SK-N-SH treated with all-trans-retinoic acid at 6 μM for 48 hours (cell line): ENCODE measurements at regions not wholly inside any gene's neighbourhood (a gene's known extent, or its start where the extent isn't known, plus 50 kb on each side); places are given as distances from the start of the nearest gene placed in this dataset.
"Not testable (repeated sequence)": the region's sequence is repeated elsewhere in the genome, so short reads cannot be mapped to it uniquely, and the experiment has no call there.

Experiments
- TOX ChIP-seq: fragments of 250-450 bp; sonication (Bioruptor Pico); IDR thresholded peaks from 2 replicates; pipeline ENCODE4 v1.8.0; 2021; ENCODE audit warnings: mild to moderate bottlenecking, moderate library complexity, borderline replicate concordance
- ZFP30 ChIP-seq: fragments of 450-650 bp; formaldehyde crosslinking; IDR thresholded peaks from 2 replicates; pipeline ENCODE4 v1.5.0; 2022; ENCODE audit warnings: mild to moderate bottlenecking, moderate library complexity
- TF ChIP-seq, protein P1 (sequence below): fragments of 250-450 bp; sonication (Bioruptor Pico); IDR thresholded peaks from 2 replicates; pipeline ENCODE4 v1.5.1; 2021; ENCODE audit warnings: mild to moderate bottlenecking, moderate library complexity
- TF ChIP-seq, protein P2 (sequence below): fragments of 250-450 bp; sonication (Bioruptor Pico); IDR thresholded peaks from 2 replicates; pipeline ENCODE4 v1.5.0; 2020; ENCODE audit warnings: mild to moderate bottlenecking, moderate library complexity
- TF ChIP-seq, protein P3 (sequence below): fragments of 250-450 bp; sonication (Bioruptor Pico); IDR thresholded peaks from 2 replicates; pipeline ENCODE4 v1.5.1; 2020; ENCODE audit warnings: low read depth, mild to moderate bottlenecking, moderate library complexity
- TF ChIP-seq, protein P4 (sequence below): fragments of 250-450 bp; sonication (Bioruptor Pico); IDR thresholded peaks from 2 replicates; pipeline ENCODE4 v1.8.0; 2020; ENCODE audit warnings: mild to moderate bottlenecking, moderate library complexity, borderline replicate concordance

DNA sequence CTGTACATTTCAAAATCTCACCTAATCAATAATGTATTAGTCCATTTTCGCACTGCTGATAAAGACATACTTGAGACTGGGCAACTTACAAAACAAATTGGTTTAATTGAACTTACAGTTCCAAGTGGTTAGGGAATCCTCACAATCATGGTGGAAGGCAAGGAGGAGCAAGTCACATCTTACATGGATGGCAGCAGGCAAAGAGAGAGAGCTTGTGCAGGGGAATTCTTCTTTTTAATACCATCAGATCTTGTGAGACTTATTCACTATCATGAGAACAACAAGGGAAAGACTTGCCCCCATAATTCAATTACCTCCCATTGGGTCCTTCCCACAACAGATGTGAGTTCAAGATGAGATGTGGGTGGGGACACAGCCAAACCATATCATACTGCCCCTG lies 126.4 kb downstream of the TPR start:
- TF ChIP-seq, protein P1, sequence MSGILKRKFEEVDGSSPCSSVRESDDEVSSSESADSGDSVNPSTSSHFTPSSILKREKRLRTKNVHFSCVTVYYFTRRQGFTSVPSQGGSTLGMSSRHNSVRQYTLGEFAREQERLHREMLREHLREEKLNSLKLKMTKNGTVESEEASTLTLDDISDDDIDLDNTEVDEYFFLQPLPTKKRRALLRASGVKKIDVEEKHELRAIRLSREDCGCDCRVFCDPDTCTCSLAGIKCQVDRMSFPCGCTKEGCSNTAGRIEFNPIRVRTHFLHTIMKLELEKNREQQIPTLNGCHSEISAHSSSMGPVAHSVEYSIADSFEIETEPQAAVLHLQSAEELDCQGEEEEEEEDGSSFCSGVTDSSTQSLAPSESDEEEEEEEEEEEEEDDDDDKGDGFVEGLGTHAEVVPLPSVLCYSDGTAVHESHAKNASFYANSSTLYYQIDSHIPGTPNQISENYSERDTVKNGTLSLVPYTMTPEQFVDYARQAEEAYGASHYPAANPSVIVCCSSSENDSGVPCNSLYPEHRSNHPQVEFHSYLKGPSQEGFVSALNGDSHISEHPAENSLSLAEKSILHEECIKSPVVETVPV (CRISPR knock-in tag): not testable (repeated sequence)
- not testable (repeated sequence) for TF ChIP-seq ZFP30, TOX (CRISPR knock-in tag)
- TF ChIP-seq, protein P2, sequence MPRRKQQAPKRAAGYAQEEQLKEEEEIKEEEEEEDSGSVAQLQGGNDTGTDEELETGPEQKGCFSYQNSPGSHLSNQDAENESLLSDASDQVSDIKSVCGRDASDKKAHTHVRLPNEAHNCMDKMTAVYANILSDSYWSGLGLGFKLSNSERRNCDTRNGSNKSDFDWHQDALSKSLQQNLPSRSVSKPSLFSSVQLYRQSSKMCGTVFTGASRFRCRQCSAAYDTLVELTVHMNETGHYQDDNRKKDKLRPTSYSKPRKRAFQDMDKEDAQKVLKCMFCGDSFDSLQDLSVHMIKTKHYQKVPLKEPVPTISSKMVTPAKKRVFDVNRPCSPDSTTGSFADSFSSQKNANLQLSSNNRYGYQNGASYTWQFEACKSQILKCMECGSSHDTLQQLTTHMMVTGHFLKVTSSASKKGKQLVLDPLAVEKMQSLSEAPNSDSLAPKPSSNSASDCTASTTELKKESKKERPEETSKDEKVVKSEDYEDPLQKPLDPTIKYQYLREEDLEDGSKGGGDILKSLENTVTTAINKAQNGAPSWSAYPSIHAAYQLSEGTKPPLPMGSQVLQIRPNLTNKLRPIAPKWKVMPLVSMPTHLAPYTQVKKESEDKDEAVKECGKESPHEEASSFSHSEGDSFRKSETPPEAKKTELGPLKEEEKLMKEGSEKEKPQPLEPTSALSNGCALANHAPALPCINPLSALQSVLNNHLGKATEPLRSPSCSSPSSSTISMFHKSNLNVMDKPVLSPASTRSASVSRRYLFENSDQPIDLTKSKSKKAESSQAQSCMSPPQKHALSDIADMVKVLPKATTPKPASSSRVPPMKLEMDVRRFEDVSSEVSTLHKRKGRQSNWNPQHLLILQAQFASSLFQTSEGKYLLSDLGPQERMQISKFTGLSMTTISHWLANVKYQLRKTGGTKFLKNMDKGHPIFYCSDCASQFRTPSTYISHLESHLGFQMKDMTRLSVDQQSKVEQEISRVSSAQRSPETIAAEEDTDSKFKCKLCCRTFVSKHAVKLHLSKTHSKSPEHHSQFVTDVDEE (CRISPR knock-in tag): not testable (repeated sequence)
- TF ChIP-seq, protein P3, sequence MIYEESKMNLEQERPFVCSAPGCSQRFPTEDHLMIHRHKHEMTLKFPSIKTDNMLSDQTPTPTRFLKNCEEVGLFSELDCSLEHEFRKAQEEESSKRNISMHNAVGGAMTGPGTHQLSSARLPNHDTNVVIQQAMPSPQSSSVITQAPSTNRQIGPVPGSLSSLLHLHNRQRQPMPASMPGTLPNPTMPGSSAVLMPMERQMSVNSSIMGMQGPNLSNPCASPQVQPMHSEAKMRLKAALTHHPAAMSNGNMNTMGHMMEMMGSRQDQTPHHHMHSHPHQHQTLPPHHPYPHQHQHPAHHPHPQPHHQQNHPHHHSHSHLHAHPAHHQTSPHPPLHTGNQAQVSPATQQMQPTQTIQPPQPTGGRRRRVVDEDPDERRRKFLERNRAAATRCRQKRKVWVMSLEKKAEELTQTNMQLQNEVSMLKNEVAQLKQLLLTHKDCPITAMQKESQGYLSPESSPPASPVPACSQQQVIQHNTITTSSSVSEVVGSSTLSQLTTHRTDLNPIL (CRISPR knock-in tag): not testable (repeated sequence)
- TF ChIP-seq, protein P4, sequence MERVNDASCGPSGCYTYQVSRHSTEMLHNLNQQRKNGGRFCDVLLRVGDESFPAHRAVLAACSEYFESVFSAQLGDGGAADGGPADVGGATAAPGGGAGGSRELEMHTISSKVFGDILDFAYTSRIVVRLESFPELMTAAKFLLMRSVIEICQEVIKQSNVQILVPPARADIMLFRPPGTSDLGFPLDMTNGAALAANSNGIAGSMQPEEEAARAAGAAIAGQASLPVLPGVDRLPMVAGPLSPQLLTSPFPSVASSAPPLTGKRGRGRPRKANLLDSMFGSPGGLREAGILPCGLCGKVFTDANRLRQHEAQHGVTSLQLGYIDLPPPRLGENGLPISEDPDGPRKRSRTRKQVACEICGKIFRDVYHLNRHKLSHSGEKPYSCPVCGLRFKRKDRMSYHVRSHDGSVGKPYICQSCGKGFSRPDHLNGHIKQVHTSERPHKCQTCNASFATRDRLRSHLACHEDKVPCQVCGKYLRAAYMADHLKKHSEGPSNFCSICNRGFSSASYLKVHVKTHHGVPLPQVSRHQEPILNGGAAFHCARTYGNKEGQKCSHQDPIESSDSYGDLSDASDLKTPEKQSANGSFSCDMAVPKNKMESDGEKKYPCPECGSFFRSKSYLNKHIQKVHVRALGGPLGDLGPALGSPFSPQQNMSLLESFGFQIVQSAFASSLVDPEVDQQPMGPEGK (CRISPR knock-in tag): not testable (repeated sequence)
